HG03097 (cell line): ENCODE measurements at regions not wholly inside any gene's neighbourhood (a gene's known extent, or its start where the extent isn't known, plus 50 kb on each side); places are given as distances from the start of the nearest gene placed in this dataset.
"Not testable (repeated sequence)": the region's sequence is repeated elsewhere in the genome, so short reads cannot be mapped to it uniquely, and the experiment has no call there.

ENCODE experiments used
- ATAC-seq: cut with Tn5 transposase; IDR thresholded peaks from one replicate; pipeline ENCODE4 v1.9.1; 2021; ENCODE audit not compliant: unreplicated experiment, low FRiP score

- ATAC-seq: no peak
Observed at GRCh38 chr3:151557068-151557840, 96.4 kb upstream of the IGSF10 start.

- ATAC-seq: no peak
Observed at GRCh38 chr3:151556596-151556995, 95.7 kb upstream of the IGSF10 start.

- ATAC-seq: no peak
Observed at GRCh38 chr3:151555523-151555922, 94.7 kb upstream of the IGSF10 start.

GRCh38 chr3:151553888-151554287 is 93.0 kb upstream of the IGSF10 start:
- ATAC-seq: no peak

GRCh38 chr3:151552589-151552988 is 91.7 kb upstream of the IGSF10 start:
- no peak for ATAC-seq

GRCh38 chr3:151550642-151551041 is 89.8 kb upstream of the IGSF10 start:
- no peak for ATAC-seq

- no peak for ATAC-seq
Observed at GRCh38 chr3:151550025-151550618, 89.3 kb upstream of the IGSF10 start.

- no peak for ATAC-seq
Observed at GRCh38 chr3:151548195-151548594, 87.3 kb upstream of the IGSF10 start.

- no peak for ATAC-seq
Observed at GRCh38 chr3:151544164-151544548, 83.3 kb upstream of the IGSF10 start.

GRCh38 chr3:151541178-151541577 is 80.3 kb upstream of the IGSF10 start:
- ATAC-seq: no peak

- ATAC-seq: no peak
Observed at GRCh38 chr3:151539599-151539998, 78.7 kb upstream of the IGSF10 start.

- ATAC-seq: no peak
Observed at GRCh38 chr3:151538456-151539393, 77.9 kb upstream of the IGSF10 start.

GRCh38 chr3:151537726-151538125 is 76.9 kb upstream of the IGSF10 start:
- no peak for ATAC-seq

GRCh38 chr3:151526757-151527156 is 65.9 kb upstream of the IGSF10 start:
- ATAC-seq: no peak

GRCh38 chr3:151520105-151520504 is 59.2 kb upstream of the IGSF10 start:
- ATAC-seq: no peak

GRCh38 chr3:151511433-151511832 is 50.6 kb upstream of the IGSF10 start:
- ATAC-seq: not testable (repeated sequence)
